Erythroblast (primary cell): ENCODE measurements at regions not wholly inside any gene's neighbourhood (a gene's known extent, or its start where the extent isn't known, plus 50 kb on each side); places are given as distances from the start of the nearest gene placed in this dataset.

ENCODE experiments used
- GATA1 ChIP-seq: IDR thresholded peaks from 2 replicates; pipeline ENCODE4 v1.6.1; 2011; ENCODE audit warnings: low read depth, mild to moderate bottlenecking, control low read depth, low read length, moderate library complexity
- POLR2A ChIP-seq: IDR thresholded peaks from 2 replicates; pipeline ENCODE4 v1.6.1; 2011; ENCODE audit warnings: mild to moderate bottlenecking, low read length

- TF ChIP-seq POLR2A, result no peak
- no peak for TF ChIP-seq GATA1
These were observed 356.9 kb downstream of the SIPA1L2 start for GRCh38 chr1:232273011-232273410.
